ENCODE measurements at regions not wholly inside any gene's neighbourhood (a gene's known extent, or its start where the extent isn't known, plus 50 kb on each side); places are given as distances from the start of the nearest gene placed in this dataset.
A peak's percentile ranks its signal among the peaks of the same experiment; 100 is the strongest.

- Histone ChIP-seq H3K4ac (ENCODE audit: low read depth, low read length) (peak overlapping the region; percentile 89; the same call in 1 of the 2 replicates), H3K4me1 (ENCODE audit: insufficient read depth, low read length) (no peaks in the 10 kb centered on the region), H2AFZ (ENCODE audit: low read length) (peak overlapping the region; percentile 81), H2BK20ac (ENCODE audit: low read depth, low read length, poor library complexity, severe bottlenecking) (no peak overlapping the region), H4K5ac (ENCODE audit: insufficient read length, low read depth, low read length) (no peak overlapping the region), H3K4me2 (ENCODE audit: insufficient read depth, insufficient read length, low read length) (peak overlapping the region; percentile 75), H2AK5ac (ENCODE audit: insufficient read length, low read length) (no peak overlapping the region), H3K18ac (ENCODE audit: insufficient read length, low read depth, low read length) (peak overlapping the region; percentile 77), H3K23me2 (ENCODE audit: insufficient read length, low read depth, low read length, poor library complexity, severe bottlenecking) (peaks cover 3% of the 10 kb centered on the region), H3T11ph (ENCODE audit: low read length) (peak overlapping the region; percentile 40), H3K23ac (ENCODE audit: insufficient read length, low read depth, low read length) (no peak overlapping the region), H3K56ac (ENCODE audit: insufficient read length, low read depth, low read length) (no peak overlapping the region), H2BK15ac (ENCODE audit: low read depth, low read length) (no peak overlapping the region), H3K9ac (ENCODE audit: extremely low read depth, insufficient read length, low read length) (peak overlapping the region; percentile 96), H3K27me3 (ENCODE audit: insufficient read depth, low read length) (no peaks in the 10 kb centered on the region), H3K9me3 (ENCODE audit: control insufficient read depth, low read depth, low read length) (no peaks in the 10 kb centered on the region), H2BK5ac (ENCODE audit: insufficient read length, low read length) (peak overlapping the region; percentile 94), H3K79me1 (ENCODE audit: insufficient read depth, low read depth, low read length, poor library complexity, severe bottlenecking) (no peaks in the 10 kb centered on the region), H2BK120ac (ENCODE audit: low read depth, low read length, poor library complexity, severe bottlenecking) (peak overlapping the region; percentile 97), H4K20me1 (ENCODE audit: control insufficient read depth, insufficient read depth, insufficient read length) (no peaks in the 10 kb centered on the region), H3K14ac (ENCODE audit: insufficient read depth, low read length) (peak overlapping the region; percentile 94; the same call in 1 of the 2 replicates), H4K91ac (ENCODE audit: insufficient read length, low read depth, low read length) (no peak overlapping the region), H3K79me2 (ENCODE audit: insufficient read depth, low read length) (no peaks in the 10 kb centered on the region), H2BK12ac (ENCODE audit: insufficient read length, low read depth, low read length) (no peak overlapping the region), H4K8ac (replicated peaks; ENCODE audit: insufficient read length, low read depth, low read length) (no peak overlapping the region), H3K27ac (ENCODE audit: insufficient read length, low read depth, low read length) (peak overlapping the region; percentile 98)
- no peaks in the 10 kb centered on the region for H3K27me3 Mint-ChIP-seq (ENCODE audit: low read depth)
- WGBS (ENCODE audit: extremely low coverage, insufficient read length, low lambda C conversion rate): no CpG with 5 or more reads among the region's 70 CpGs
- peak overlapping the region; percentile 80 to 90 for H3K4me3 Mint-ChIP-seq
- H3K4me1 Mint-ChIP-seq: peaks cover 43 to 45% of the 10 kb centered on the region in 2 experiments
- peak overlapping the region; percentile 99 to 100 (median 100) for H3K27ac Mint-ChIP-seq
- H3K36me3 Mint-ChIP-seq (ENCODE audit: insufficient read depth in 1 of 3, low read depth in 3 of 3): no peaks in the 10 kb centered on the region
- peak; percentile 97 for DNase-seq
- no peaks in the 10 kb centered on the region for H3K9me3 Mint-ChIP-seq
- TF ChIP-seq CTCF (conservative IDR thresholded peaks at IDR 0.05): peak; percentile 85
Measured at GRCh38 chr13:33542309-33543088, 256.9 kb upstream of the STARD13 start.
